ENCODE measurements at regions not wholly inside any gene's neighbourhood (a gene's known extent, or its start where the extent isn't known, plus 50 kb on each side); places are given as distances from the start of the nearest gene placed in this dataset.

- intact Hi-C loops (cut with DNase I): no loop called here
- no peak for DNase-seq
- Histone ChIP-seq H3K27me3 (no peaks in the 10 kb centered on the region), H3K4me3 (no peak overlapping the region), H3K36me3 (no peaks in the 10 kb centered on the region), H3K9me3 (no peaks in the 10 kb centered on the region), H3K4me1 (no peaks in the 10 kb centered on the region), H3K27ac (no peak overlapping the region)
- WGBS, 2 donors: 84 to 88% methylated on average over 4 of the region's 4 CpGs
- TF ChIP-seq POLR2AphosphoS5 (IDR thresholded peaks at IDR 0.05): no peak
- TF ChIP-seq POLR2A (IDR thresholded peaks at IDR 0.05): no peak
- TF ChIP-seq, protein P1, sequence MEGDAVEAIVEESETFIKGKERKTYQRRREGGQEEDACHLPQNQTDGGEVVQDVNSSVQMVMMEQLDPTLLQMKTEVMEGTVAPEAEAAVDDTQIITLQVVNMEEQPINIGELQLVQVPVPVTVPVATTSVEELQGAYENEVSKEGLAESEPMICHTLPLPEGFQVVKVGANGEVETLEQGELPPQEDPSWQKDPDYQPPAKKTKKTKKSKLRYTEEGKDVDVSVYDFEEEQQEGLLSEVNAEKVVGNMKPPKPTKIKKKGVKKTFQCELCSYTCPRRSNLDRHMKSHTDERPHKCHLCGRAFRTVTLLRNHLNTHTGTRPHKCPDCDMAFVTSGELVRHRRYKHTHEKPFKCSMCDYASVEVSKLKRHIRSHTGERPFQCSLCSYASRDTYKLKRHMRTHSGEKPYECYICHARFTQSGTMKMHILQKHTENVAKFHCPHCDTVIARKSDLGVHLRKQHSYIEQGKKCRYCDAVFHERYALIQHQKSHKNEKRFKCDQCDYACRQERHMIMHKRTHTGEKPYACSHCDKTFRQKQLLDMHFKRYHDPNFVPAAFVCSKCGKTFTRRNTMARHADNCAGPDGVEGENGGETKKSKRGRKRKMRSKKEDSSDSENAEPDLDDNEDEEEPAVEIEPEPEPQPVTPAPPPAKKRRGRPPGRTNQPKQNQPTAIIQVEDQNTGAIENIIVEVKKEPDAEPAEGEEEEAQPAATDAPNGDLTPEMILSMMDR (IDR thresholded peaks at IDR 0.05): no peak
- TF ChIP-seq EP300 (IDR thresholded peaks at IDR 0.05): no peak
These were observed 270.4 kb downstream of the NEDD1 start for GRCh38 chr12:97177481-97177880.

- TF ChIP-seq EP300 (IDR thresholded peaks at IDR 0.05) (no peak), POLR2A (IDR thresholded peaks at IDR 0.05) (no peak), POLR2AphosphoS5 (IDR thresholded peaks at IDR 0.05) (no peak)
- TF ChIP-seq, protein P1 (IDR thresholded peaks at IDR 0.05): no peak
- 82 to 86% methylated on average over 10 of the region's 10 CpGs for WGBS, 2 donors
- no peaks in the 10 kb centered on the region for H3K27me3 ChIP-seq
- no peaks in the 10 kb centered on the region for H3K36me3 ChIP-seq
- H3K4me1 ChIP-seq: no peaks in the 10 kb centered on the region
- no peak for DNase-seq
- no peak overlapping the region for H3K27ac ChIP-seq
- H3K4me3 ChIP-seq: no peak overlapping the region
- intact Hi-C loops (cut with DNase I): no loop called here
- H3K9me3 ChIP-seq: no peaks in the 10 kb centered on the region
These were observed 274.7 kb downstream of the NEDD1 start for GRCh38 chr12:97181571-97182265.

GRCh38 chr12:97182769-97183168 is 275.7 kb downstream of the NEDD1 start:
- H3K4me1 ChIP-seq: no peaks in the 10 kb centered on the region
- H3K4me3 ChIP-seq: no peak overlapping the region
- TF ChIP-seq POLR2A (IDR thresholded peaks at IDR 0.05): no peak
- no peak for TF ChIP-seq POLR2AphosphoS5 (IDR thresholded peaks at IDR 0.05)
- no peak for TF ChIP-seq EP300 (IDR thresholded peaks at IDR 0.05)
- TF ChIP-seq, protein P1 (IDR thresholded peaks at IDR 0.05): no peak
- DNase-seq: no peak
- no peaks in the 10 kb centered on the region for H3K27me3 ChIP-seq
- WGBS, 2 donors: 20 to 27% methylated on average over 4 of the region's 4 CpGs
- H3K36me3 ChIP-seq: no peaks in the 10 kb centered on the region
- intact Hi-C loops (cut with DNase I): no loop called here
- no peak overlapping the region for H3K27ac ChIP-seq
- H3K9me3 ChIP-seq: peaks cover 0 to 5% (median 0%) of the 10 kb centered on the region in 4 donors

GRCh38 chr12:97184127-97184773 is 277.2 kb downstream of the NEDD1 start:
- Histone ChIP-seq H3K9me3 (peaks cover 0 to 5% (median 2%) of the 10 kb centered on the region in 4 donors), H3K4me1 (no peaks in the 10 kb centered on the region), H3K27ac (no peak overlapping the region), H3K27me3 (no peaks in the 10 kb centered on the region), H3K4me3 (no peak overlapping the region), H3K36me3 (no peaks in the 10 kb centered on the region)
- intact Hi-C loops (cut with DNase I): no loop called here
- no peak for DNase-seq
- TF ChIP-seq POLR2AphosphoS5 (IDR thresholded peaks at IDR 0.05) (no peak), POLR2A (IDR thresholded peaks at IDR 0.05) (no peak), EP300 (IDR thresholded peaks at IDR 0.05) (no peak)
- TF ChIP-seq, protein P1 (IDR thresholded peaks at IDR 0.05): no peak
- WGBS, 2 donors: 89 to 94% methylated on average over 3 of the region's 3 CpGs

All from sigmoid colon (tissue), 6 donors.